Stimulated activated CD4-positive, alpha-beta T cell treated with anti-CD3 and anti-CD28 coated beads, TNF-alpha, amount 100 ng/mL, for 24 hours (primary cell): ENCODE measurements at regions not wholly inside any gene's neighbourhood (a gene's known extent, or its start where the extent isn't known, plus 50 kb on each side); places are given as distances from the start of the nearest gene placed in this dataset.

Experiments
- DNase-seq, 3 experiments: peaks; one replicate each; pipeline ENCODE4 v3.0.0-alpha.2; 2020; ENCODE audit warnings: low read depth in 3 of 3

DNA sequence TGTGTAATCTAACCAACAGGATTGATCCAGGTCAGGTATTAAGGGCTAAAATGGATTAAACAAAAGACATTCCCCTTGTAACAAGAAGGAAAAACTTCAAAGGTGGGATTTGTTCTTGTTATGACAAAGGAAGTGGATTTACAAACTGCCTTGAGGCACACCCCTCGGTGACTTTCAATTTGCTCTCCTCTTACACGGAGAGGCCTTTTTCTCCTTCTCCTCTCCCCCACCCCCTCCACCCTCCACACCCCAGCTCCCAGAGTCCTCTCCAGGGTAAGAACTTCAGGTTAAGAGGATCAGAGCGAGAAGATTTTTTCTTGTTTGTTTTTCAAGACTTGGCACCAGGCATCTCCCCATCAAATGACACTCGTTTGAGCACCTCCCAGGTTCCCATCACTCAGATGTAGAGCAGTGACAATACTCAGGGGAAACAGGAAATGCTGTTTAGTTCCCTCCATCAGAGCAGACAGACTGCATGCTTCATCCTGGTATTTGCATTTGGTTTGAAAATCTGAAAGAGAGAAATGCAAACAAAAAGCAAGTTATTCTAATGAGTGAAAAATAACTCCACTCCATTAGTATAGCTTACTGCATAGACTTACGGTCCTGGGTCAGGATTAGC is 77.6 kb upstream of the TMEM260 start:
- no peak for DNase-seq

- DNase-seq = no peak
Measured at GRCh38 chr14:56505361-56505760, 74.2 kb upstream of the TMEM260 start.

GRCh38 chr14:56512521-56512920 is 67.1 kb upstream of the TMEM260 start:
- DNase-seq = no peak

DNA sequence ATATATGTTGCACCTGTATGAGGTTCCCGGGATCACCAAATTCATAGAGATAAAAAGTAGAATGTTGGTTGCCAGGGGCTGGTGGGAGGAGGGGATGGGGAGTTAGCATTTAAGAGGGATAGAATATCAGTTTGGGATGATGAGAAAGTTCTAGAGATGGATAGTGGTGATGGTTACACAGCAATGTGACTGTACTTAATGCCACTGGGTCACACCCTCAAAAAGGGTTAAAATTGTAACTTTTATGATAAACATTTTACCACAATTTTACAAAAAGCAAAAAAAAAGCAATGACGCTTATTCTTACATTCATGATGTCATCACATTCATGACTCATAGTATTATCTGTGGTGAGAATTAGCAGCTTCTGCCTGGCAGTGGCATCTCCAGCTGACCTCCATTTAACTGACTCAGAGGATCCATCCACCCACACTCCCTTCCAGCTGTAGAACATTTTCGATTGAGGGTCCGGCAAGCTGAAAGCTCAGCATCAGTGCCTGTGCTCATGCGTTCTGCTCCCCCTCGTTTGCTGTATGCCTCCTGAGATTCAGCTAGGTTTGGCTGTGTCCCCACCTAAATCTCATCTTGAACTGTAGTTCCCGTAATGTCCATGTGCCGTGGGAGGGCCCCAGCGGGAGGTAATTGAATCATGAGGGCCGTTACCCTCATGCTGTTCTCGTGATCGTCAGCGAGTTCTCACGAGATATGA is 64.8 kb upstream of the TMEM260 start:
- DNase-seq = peak in 1 of 3 experiments; percentile 11

- DNase-seq = no peak
Measured at GRCh38 chr14:56515739-56516138, 63.9 kb upstream of the TMEM260 start.

- DNase-seq = no peak
Measured at GRCh38 chr14:56522403-56522802, 57.2 kb upstream of the TMEM260 start.

DNA sequence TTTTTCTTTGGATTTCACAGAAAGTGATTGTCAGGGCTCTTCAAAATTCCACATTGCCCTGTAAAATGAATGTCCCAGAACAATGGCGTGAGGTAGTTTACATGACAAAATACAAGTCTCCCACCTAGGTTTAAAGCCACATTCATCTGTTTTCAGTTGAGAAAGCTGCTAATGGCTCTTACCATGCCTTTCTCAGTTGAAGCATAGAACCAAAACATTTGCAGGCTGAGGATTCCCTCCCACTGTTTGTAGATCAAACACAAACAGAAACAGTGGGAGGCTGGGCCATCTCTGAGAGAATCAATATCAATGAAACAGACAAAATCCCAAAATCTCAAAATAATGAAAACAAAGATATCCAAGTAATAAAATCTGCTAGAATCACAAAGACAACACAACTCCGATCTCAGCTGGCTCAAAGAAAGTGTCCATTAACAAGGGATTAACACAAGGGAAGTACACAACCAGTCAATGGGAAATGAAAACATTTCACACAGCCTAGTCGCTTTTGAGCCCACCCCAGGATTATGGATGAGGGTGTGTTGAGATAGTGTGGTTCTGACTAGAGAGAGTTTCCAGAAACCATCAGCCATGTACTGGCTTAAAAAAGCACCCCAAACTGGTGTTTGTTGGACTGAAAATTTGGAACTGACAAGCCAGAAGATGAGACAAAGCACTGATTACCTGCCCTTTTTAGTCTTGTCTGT is 54.5 kb upstream of the TMEM260 start:
- DNase-seq = no peak

GRCh38 chr14:56528927-56529326 is 50.7 kb upstream of the TMEM260 start:
- no peak for DNase-seq
